HL-60 (cell line): ENCODE measurements at regions not wholly inside any gene's neighbourhood (a gene's known extent, or its start where the extent isn't known, plus 50 kb on each side); places are given as distances from the start of the nearest gene placed in this dataset.
"Not testable (repeated sequence)": the region's sequence is repeated elsewhere in the genome, so short reads cannot be mapped to it uniquely, and the experiment has no call there.

Source experiments
- GABPA ChIP-seq: IDR thresholded peaks from 2 replicates; pipeline ENCODE4 v1.6.1; 2012; ENCODE audit warnings: low read depth
- POLR2AphosphoS5 ChIP-seq: IDR thresholded peaks from 2 replicates; pipeline ENCODE4 v1.6.1; 2012; ENCODE audit warnings: low read depth
- TF ChIP-seq, protein P1 (sequence below): IDR thresholded peaks from one replicate; pipeline ENCODE4 v1.5.1; 2011; ENCODE audit warnings: low read length, control low read depth, inconsistent platforms; ENCODE audit not compliant: insufficient read depth

DNA sequence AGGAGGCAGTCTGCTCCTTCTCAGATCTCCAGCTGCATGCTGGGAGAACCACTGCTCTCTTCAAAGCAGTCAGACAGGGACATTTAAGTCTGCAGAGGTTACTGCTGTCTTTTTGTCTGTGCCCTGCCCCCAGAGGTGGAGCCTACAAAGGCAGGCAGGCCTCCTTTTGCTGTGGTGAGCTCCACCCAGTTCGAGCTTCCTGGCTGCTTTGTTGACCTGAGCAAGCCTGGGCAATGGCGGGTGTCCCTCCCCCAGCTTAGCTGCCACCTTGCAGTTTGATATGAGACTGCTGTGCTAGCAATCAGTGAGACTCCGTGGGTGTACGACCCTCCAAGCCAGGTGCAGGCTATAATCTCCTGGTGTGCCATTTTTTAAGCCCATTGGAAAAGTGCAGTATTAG, 52.3 kb upstream of the HCN1 start:
- TF ChIP-seq POLR2AphosphoS5, GABPA: not testable (repeated sequence)
- TF ChIP-seq, protein P1, sequence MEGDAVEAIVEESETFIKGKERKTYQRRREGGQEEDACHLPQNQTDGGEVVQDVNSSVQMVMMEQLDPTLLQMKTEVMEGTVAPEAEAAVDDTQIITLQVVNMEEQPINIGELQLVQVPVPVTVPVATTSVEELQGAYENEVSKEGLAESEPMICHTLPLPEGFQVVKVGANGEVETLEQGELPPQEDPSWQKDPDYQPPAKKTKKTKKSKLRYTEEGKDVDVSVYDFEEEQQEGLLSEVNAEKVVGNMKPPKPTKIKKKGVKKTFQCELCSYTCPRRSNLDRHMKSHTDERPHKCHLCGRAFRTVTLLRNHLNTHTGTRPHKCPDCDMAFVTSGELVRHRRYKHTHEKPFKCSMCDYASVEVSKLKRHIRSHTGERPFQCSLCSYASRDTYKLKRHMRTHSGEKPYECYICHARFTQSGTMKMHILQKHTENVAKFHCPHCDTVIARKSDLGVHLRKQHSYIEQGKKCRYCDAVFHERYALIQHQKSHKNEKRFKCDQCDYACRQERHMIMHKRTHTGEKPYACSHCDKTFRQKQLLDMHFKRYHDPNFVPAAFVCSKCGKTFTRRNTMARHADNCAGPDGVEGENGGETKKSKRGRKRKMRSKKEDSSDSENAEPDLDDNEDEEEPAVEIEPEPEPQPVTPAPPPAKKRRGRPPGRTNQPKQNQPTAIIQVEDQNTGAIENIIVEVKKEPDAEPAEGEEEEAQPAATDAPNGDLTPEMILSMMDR: not testable (repeated sequence)
